Esophagus mucosa (tissue), 1 donor: ENCODE measurements at regions not wholly inside any gene's neighbourhood (a gene's known extent, or its start where the extent isn't known, plus 50 kb on each side); places are given as distances from the start of the nearest gene placed in this dataset.

Source experiments
- ATAC-seq: fragments of 200-7000 bp; cut with Tn5 transposase; one replicate; pipeline ENCODE4 v1.9.1; 2020
- donor health status: DM: yes; HTN: yes; CAD: no.

- no peak for ATAC-seq
Measured at GRCh38 chr18:42559069-42559690, 556.3 kb downstream of the RIT2 start.

GRCh38 chr18:42561521-42561920 is 554.0 kb downstream of the RIT2 start:
- no peak for ATAC-seq

GRCh38 chr18:42563995-42564394 is 551.5 kb downstream of the RIT2 start:
- ATAC-seq = no peak

GRCh38 chr18:42564761-42565160 is 550.7 kb downstream of the RIT2 start:
- ATAC-seq = no peak

- no peak for ATAC-seq
Measured at GRCh38 chr18:42568773-42569172, 546.7 kb downstream of the RIT2 start.

- ATAC-seq = no peak
Measured at GRCh38 chr18:42574871-42575270, 540.6 kb downstream of the RIT2 start.

GRCh38 chr18:42576124-42576523 is 539.4 kb downstream of the RIT2 start:
- ATAC-seq = no peak

- ATAC-seq = no peak
Measured at GRCh38 chr18:42578792-42579191, 536.7 kb downstream of the RIT2 start.

GRCh38 chr18:42582266-42582665 is 533.2 kb downstream of the RIT2 start:
- no peak for ATAC-seq

- no peak for ATAC-seq
Measured at GRCh38 chr18:42583283-42583731, 532.2 kb downstream of the RIT2 start.

GRCh38 chr18:42586601-42587000 is 528.9 kb downstream of the RIT2 start:
- no peak for ATAC-seq

GRCh38 chr18:42588786-42589185 is 526.7 kb downstream of the RIT2 start:
- no peak for ATAC-seq

GRCh38 chr18:42604820-42605219 is 510.7 kb downstream of the RIT2 start:
- no peak for ATAC-seq

- no peak for ATAC-seq
Measured at GRCh38 chr18:42606886-42607495, 508.5 kb downstream of the RIT2 start.

GRCh38 chr18:42611134-42611533 is 504.4 kb downstream of the RIT2 start:
- no peak for ATAC-seq

- no peak for ATAC-seq
Measured at GRCh38 chr18:42614619-42615293, 500.7 kb downstream of the RIT2 start.

GRCh38 chr18:42617221-42617620 is 498.3 kb downstream of the RIT2 start:
- no peak for ATAC-seq

GRCh38 chr18:42619771-42620170 is 495.7 kb downstream of the RIT2 start:
- ATAC-seq = no peak

- ATAC-seq = no peak
Measured at GRCh38 chr18:42620657-42621056, 494.8 kb downstream of the RIT2 start.

GRCh38 chr18:42623935-42624334 is 491.6 kb downstream of the RIT2 start:
- no peak for ATAC-seq

- ATAC-seq = no peak
Measured at GRCh38 chr18:42632801-42633200, 482.7 kb downstream of the RIT2 start.

- no peak for ATAC-seq
Measured at GRCh38 chr18:42635378-42636048, 480.0 kb downstream of the RIT2 start.

- no peak for ATAC-seq
Measured at GRCh38 chr18:42636309-42636708, 479.2 kb downstream of the RIT2 start.

GRCh38 chr18:42640160-42640559 is 475.3 kb downstream of the RIT2 start:
- ATAC-seq = peak; percentile 53
